Heart left ventricle (tissue), 16 donors: ENCODE measurements at regions not wholly inside any gene's neighbourhood (a gene's known extent, or its start where the extent isn't known, plus 50 kb on each side); places are given as distances from the start of the nearest gene placed in this dataset.

ENCODE experiments used
- ATAC-seq, 4 donors: fragments of 200-7000 bp; cut with Tn5 transposase; one replicate each; pipeline ENCODE4 v1.9.1; 2020 to 2022; ENCODE audit warnings: moderate library complexity in 4 of 4, mild to moderate bottlenecking in 3 of 4, moderate number of reproducible peaks in 1 of 4
- DNase-seq, 5 donors: peaks; one replicate each; pipeline ENCODE4 v3.0.0-alpha.2; 2020
- H3K27ac ChIP-seq, 12 donors: fragments of 200-600 bp; sonication (generic) in 4 of 12; one replicate each; pipeline versions ENCODE4 v1.5.0 to v1.8.0; 2016 to 2022; ENCODE audit warnings: mild to moderate bottlenecking in 2 of 12
- H3K27me3 ChIP-seq, 9 donors: fragments of 200-600 bp; sonication (generic) in 2 of 9; one replicate each; pipeline versions ENCODE4 v1.5.1 to v1.8.0; 2016 to 2022; ENCODE audit warnings: mild to moderate bottlenecking in 3 of 9
- H3K36me3 ChIP-seq, 9 donors: fragments of 200-600 bp; sonication (generic) in 2 of 9; one replicate each; pipeline versions ENCODE4 v1.5.0 to v1.8.0; 2018 to 2022; ENCODE audit warnings: mild to moderate bottlenecking in 2 of 9
- H3K4me1 ChIP-seq, 12 donors: fragments of 200-600 bp; sonication (generic) in 4 of 12; one replicate each; pipeline versions ENCODE4 v1.5.0 to v1.8.0; 2016 to 2022; ENCODE audit warnings: mild to moderate bottlenecking in 3 of 12
- H3K4me3 ChIP-seq, 12 donors: fragments of 200-600 bp; sonication (generic) in 4 of 12; one replicate each; pipeline versions ENCODE4 v1.5.0 to v1.8.0; 2017 to 2022; ENCODE audit warnings: mild to moderate bottlenecking in 9 of 12, moderate library complexity in 4 of 12
- H3K9me3 ChIP-seq, 12 donors: fragments of 200-600 bp; sonication (generic) in 4 of 12; one replicate each; pipeline versions ENCODE4 v1.5.0 to v1.8.0; 2016 to 2022; ENCODE audit warnings: mild to moderate bottlenecking in 1 of 12
- CTCF ChIP-seq, 12 donors: fragments of 200-600 bp; sonication (generic) in 4 of 12; IDR thresholded peaks; one replicate each; pipeline versions ENCODE4 v1.5.0 to v1.8.0; 2018 to 2022; ENCODE audit warnings: antibody characterized with exemption in 12 of 12, mild to moderate bottlenecking in 5 of 12
- POLR2A ChIP-seq, 2 donors: fragments of 450-650 bp; IDR thresholded peaks; one replicate each; pipeline ENCODE4 v1.6.1; 2017; ENCODE audit warnings: antibody characterized with exemption in 2 of 2, mild to moderate bottlenecking in 2 of 2, moderate library complexity in 2 of 2
- WGBS, 4 donors: extraction: QIAGEN DNeasy Blood & Tissue Kit in 2 of 4; methylation state at CpG; one replicate each; pipeline versions ENCODE4 v1.1.5 to v1.1.7; 2013 to 2018; 5-methylcytosine and 5-hydroxymethylcytosine counted together
- intact Hi-C, 10 donors: fragments of 100-400 bp; cut with DNase I; formaldehyde crosslinking; loops; one replicate each; pipeline versions ENCODE4 v1.11.1 to v1.14.2; 2022
- donor health status: ischemic (EF 13 %, LVEDD 7.1; RV severe dilation, severe dysfunction).
- donor health status: healthy with polysubstance abuse.
- donor health status: DM: no; HTN: yes; CAD: no.
- donor health status: DM: no; HTN: no; CAD: no.
- donor health status: ischemic (EF 25% LVEDD 6.9; RV normal size, moderate dysfunction).
- donor health status: ischemic (EF 25% LVEDD 5.7; RV mildly dilated, moderate dysfunction).
- donor health status: healthy.
- donor health status: DM: yes; HTN: yes; CAD: no.
- donor health status: ischemic (EF 35%, LVEDD 5.7; RV mildly dilated, moderate dysfunction).
- donor health status: nonischemic (EF 11% LVEDD 7.7; RV severe dilation, severe dysfunction).
- donor health status: DM: yes; HTN: yes; CAD: no.
- donor health status: PGD.
- donor health status: ischemic (EF 29% LVEDD 5.4; RV normal size, mild dysfunction).
- donor health status: nonischemic (EF 23%, LVEDD 6.1; RV moderate dilation, normal function).

- intact Hi-C loops, result no loop called here
- no peak for TF ChIP-seq CTCF (IDR thresholded peaks at IDR 0.05)
- TF ChIP-seq POLR2A (IDR thresholded peaks at IDR 0.05), result no peak
- Histone ChIP-seq H3K27me3 (peaks cover 0 to 35% (median 10%) of the 10 kb centered on the region in 9 donors), H3K36me3 (no peaks in the 10 kb centered on the region), H3K9me3 (no peaks in the 10 kb centered on the region), H3K4me1 (no peaks in the 10 kb centered on the region), H3K4me3 (no peak overlapping the region), H3K27ac (no peak overlapping the region)
- 81 to 87% (median 83%) methylated on average over 19 of the region's 19 CpGs for WGBS, 4 donors
- ATAC-seq (no peak), DNase-seq (no peak)
These were observed 83.7 kb upstream of the ADRA2C start for GRCh38 chr4:3682236-3683076.

- H3K4me3 ChIP-seq, result no peak overlapping the region
- H3K27ac ChIP-seq, result no peak overlapping the region
- no peak for TF ChIP-seq CTCF (IDR thresholded peaks at IDR 0.05)
- no peak for TF ChIP-seq POLR2A (IDR thresholded peaks at IDR 0.05)
- no peaks in the 10 kb centered on the region for H3K4me1 ChIP-seq
- H3K27me3 ChIP-seq, result peaks cover 0 to 48% (median 14%) of the 10 kb centered on the region in 9 donors
- ATAC-seq (no peak), DNase-seq (peak in 1 of 5 donors; percentile 3)
- no peaks in the 10 kb centered on the region for H3K9me3 ChIP-seq
- intact Hi-C loops, result no loop called here
- 78 to 83% (median 78%) methylated on average over 14 of the region's 14 CpGs for WGBS, 4 donors
- no peaks in the 10 kb centered on the region for H3K36me3 ChIP-seq
These were observed 85.0 kb upstream of the ADRA2C start for GRCh38 chr4:3681191-3681590.

GRCh38 chr4:3680656-3681055 is 85.5 kb upstream of the ADRA2C start:
- Histone ChIP-seq H3K27me3 (peaks cover 0 to 51% (median 15%) of the 10 kb centered on the region in 9 donors), H3K36me3 (no peaks in the 10 kb centered on the region), H3K4me1 (no peaks in the 10 kb centered on the region), H3K4me3 (no peak overlapping the region), H3K9me3 (no peaks in the 10 kb centered on the region), H3K27ac (no peak overlapping the region)
- ATAC-seq, result no peak
- intact Hi-C loops, result no loop called here
- DNase-seq, result no peak
- WGBS, 4 donors, result 83 to 89% (median 87%) methylated on average over 16 of the region's 16 CpGs
- no peak for TF ChIP-seq POLR2A (IDR thresholded peaks at IDR 0.05)

GRCh38 chr4:3679851-3680311 is 86.3 kb upstream of the ADRA2C start:
- DNase-seq (peak in 1 of 5 donors; percentile 60), ATAC-seq (no peak)
- 51 to 63% (median 56%) methylated on average over 20 to 25 of the region's 25 CpGs for WGBS, 4 donors
- Histone ChIP-seq H3K9me3 (no peaks in the 10 kb centered on the region), H3K27ac (no peak overlapping the region), H3K4me1 (no peaks in the 10 kb centered on the region), H3K36me3 (no peaks in the 10 kb centered on the region), H3K4me3 (no peak overlapping the region), H3K27me3 (peaks cover 0 to 56% (median 15%) of the 10 kb centered on the region in 9 donors)
- intact Hi-C loops, result no loop called here
- TF ChIP-seq POLR2A (IDR thresholded peaks at IDR 0.05) (no peak), CTCF (IDR thresholded peaks at IDR 0.05) (no peak)
